DMS53 treated with DMSO at 0.1 percent for 48 hours (cell line): ENCODE measurements at regions not wholly inside any gene's neighbourhood (a gene's known extent, or its start where the extent isn't known, plus 50 kb on each side); places are given as distances from the start of the nearest gene placed in this dataset.
"Not testable (repeated sequence)": the region's sequence is repeated elsewhere in the genome, so short reads cannot be mapped to it uniquely, and the experiment has no call there.

Experiments used
- DNase-seq: peaks from one replicate; lab custom pipeline; 2025; ENCODE audit not compliant: unreplicated experiment; lab: John Stamatoyannopoulos, UW

DNA sequence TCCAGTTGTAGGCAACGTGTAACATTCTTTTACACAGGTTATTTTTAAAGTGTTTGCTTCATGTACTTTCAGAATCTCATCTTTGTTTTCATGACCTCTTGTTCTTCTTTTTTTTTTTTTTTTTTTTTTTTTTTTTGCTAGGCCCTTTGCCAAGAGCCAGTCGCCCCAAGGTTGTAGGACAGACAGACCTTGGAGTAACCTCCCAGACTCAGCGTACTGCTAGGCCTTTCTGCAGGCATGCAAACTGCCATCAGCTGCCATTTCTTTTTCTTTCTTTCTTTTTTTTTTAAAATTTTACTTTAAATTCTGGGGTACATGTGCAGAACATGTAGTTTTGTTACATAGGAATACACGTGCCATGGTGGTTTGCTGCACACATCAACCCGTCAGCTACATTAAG is 452.3 kb upstream of the MDGA2 start:
- DNase-seq: no peak

- peak; percentile 34 for DNase-seq
These were observed 450.2 kb upstream of the MDGA2 start for GRCh38 chr14:48125654-48126053.

- no peak for DNase-seq
These were observed 438.3 kb upstream of the MDGA2 start for GRCh38 chr14:48113713-48114112.

DNA sequence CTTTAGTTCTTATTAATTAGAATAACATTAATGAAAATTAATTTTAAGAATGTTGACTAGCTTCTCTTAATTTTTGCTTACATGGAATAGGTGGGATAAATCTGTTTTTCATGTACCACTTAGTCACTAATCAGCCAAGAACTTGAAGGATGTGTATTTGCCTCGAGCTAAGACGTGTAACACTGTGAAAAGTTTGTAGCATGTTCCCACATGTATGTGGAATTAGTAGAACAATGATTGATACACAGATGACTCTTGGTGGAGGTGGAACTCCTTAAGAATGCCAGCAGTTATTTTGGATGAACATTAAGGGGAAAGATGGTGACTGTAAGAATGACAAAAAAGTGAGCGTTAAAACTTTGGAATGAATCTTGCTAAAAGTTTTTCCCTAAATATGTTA is 435.7 kb upstream of the MDGA2 start:
- DNase-seq: no peak

DNA sequence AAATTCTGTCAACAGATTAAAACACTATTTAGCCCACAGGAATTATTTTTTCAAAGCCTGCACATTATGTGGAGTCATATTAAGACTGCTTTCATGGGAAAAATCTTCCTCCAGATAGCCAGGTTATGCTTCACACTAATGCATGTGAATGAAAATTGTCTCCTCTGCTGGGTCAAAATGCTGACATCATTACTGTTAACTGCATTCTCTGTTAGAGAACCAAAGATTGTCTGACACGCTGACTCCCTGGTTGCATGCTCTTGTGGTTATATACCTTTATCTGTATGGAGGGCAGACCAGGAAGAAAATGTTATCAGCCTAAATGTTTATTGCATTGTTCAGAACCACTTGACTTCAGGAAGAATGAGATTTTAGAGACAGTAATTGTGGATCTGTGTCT is 432.2 kb upstream of the MDGA2 start:
- DNase-seq: no peak

GRCh38 chr14:48096897-48097296 is 421.5 kb upstream of the MDGA2 start:
- DNase-seq: no peak

GRCh38 chr14:48086516-48086915 is 411.1 kb upstream of the MDGA2 start:
- no peak for DNase-seq

DNA sequence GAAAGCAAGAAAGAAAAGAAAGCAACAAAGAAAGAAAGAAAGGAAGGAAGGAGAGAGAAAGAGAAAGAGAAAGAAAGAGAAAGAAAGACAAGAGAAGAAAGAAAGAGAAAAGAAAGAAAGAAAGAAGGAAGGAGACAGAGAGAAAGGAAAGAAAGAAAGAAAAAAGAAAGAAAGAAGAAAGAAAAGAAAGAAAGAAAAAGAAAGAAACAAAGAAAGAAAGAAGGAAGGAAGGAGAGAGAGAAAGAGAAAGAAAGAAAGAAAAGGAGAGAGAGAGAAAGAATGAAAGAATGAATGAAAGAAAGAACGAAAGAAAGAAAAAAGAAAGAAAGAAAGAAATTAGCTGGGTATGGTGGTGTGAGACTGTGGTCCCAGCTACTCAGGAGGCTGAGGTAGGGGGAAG is 400.1 kb upstream of the MDGA2 start:
- no peak for DNase-seq

DNA sequence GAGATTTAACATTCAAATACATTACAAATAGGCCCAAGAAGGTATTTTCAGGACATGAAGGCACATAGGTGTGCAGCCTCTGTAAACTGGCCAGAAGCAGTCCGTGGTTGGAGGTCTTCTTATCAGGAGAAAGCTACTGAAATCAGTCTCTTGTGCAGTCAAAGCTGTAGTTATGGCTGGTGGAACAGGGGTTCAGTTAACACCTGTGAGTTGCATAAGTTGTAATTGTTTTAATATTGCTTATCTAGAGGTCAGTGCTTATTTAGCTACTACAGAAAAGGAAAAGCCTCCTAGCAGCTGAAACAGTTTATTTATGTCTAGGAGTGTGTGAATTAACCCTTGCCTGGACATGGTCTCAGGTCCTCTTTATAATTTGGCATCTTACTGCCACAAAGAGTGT is 377.6 kb upstream of the MDGA2 start:
- no peak for DNase-seq

DNA sequence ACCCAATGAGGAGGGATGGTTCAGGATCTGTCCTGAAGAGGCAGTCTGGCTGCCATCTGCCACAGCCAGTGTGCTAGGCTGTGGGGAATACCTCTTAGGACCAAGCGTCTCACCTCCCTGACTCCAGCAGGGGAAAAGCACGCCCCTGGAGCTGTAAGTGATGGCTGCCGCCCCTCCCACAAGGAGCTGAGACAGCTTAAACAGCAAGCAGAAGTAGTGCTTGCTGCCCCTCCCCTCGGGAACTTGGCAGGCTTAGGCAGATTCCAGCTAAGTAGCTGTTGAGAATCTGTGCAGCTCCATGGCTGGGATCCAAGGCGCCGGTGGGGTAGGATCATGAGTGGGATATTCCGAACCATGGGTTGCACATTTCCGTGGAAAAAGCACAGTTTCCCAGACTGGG is 360.4 kb upstream of the MDGA2 start:
- DNase-seq: no peak

DNA sequence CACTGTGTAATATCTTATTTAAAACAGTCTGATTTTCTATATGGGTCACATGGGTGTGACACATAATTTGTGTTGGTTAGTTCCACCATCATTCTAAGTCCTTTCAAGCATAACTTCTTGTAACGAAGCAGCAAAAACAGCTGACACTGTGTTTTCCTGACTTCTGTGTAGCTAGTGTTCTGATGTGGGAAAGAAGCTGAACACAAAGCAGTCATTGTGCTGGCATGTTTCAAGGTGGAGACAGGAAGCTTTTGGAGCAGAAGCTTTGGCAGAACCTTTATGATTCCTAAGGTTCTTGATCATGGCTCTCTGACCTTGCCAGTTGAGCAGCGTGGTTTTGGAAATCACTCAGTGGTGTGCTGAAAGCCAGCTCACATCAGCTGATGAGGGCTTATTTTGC is 351.7 kb upstream of the MDGA2 start:
- no peak for DNase-seq

- no peak for DNase-seq
These were observed 348.5 kb upstream of the MDGA2 start for GRCh38 chr14:48023881-48024280.

GRCh38 chr14:48011484-48011883 is 336.1 kb upstream of the MDGA2 start:
- DNase-seq: not testable (repeated sequence)

- DNase-seq: no peak
These were observed 333.2 kb upstream of the MDGA2 start for GRCh38 chr14:48008646-48009045.

GRCh38 chr14:48005986-48006385 is 330.6 kb upstream of the MDGA2 start:
- no peak for DNase-seq

DNA sequence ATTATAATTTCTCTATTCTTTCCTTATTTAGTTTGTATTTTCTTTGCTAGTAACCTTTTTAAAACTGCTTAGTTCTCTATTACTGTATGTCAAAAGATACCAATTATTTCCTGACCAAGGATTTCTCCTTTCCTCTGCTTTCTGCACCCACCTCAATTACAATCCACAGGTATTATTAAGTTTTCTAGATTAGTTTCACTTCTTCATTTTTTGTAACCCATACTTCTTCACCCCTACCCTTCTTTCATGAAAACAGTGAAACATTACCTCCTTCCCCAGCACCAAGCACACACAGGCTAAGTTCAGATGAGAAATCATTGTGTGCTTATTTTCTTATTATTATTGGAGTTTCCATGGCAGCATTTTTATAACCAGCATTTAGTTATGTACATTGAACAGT is 318.5 kb upstream of the MDGA2 start:
- no peak for DNase-seq

- no peak for DNase-seq
These were observed 312.8 kb upstream of the MDGA2 start for GRCh38 chr14:47988175-47988574.

DNA sequence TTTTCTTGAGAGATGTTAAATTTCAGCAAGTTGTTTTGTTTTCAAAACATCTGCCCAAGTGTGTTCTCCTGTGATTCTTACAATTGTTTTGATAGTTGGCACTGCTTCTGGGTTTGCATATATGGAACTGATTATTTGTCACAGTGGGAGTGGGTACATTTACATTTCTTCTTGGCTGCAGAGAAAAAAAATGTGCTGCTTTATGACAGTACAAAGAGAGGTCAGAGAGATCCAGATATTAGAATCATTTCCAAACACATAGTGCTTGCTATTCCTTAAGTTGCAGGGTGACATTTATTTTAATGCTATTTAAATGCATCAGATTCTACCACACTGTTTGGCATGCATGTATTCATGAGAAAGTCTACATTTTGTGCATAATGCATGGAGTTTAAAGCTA is 303.5 kb upstream of the MDGA2 start:
- no peak for DNase-seq

DNA sequence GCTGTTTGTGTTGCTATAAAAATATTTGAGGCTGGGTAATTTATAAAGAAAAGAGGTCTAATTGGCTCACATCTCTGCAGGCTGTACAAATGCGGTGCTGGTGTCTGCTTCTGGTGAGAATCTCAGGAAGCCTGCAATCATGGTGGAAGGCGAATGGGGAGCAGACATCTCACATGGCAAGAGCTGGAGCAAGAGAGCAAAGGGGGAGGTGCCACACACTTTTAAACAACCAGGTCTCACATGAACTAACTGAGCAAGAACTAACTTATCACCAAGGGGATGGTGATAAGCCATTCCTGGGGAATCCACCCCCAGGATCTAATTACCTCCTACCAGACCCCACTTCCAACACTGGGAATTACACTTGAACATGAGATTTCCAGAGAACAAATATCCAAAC is 300.7 kb upstream of the MDGA2 start:
- no peak for DNase-seq

DNA sequence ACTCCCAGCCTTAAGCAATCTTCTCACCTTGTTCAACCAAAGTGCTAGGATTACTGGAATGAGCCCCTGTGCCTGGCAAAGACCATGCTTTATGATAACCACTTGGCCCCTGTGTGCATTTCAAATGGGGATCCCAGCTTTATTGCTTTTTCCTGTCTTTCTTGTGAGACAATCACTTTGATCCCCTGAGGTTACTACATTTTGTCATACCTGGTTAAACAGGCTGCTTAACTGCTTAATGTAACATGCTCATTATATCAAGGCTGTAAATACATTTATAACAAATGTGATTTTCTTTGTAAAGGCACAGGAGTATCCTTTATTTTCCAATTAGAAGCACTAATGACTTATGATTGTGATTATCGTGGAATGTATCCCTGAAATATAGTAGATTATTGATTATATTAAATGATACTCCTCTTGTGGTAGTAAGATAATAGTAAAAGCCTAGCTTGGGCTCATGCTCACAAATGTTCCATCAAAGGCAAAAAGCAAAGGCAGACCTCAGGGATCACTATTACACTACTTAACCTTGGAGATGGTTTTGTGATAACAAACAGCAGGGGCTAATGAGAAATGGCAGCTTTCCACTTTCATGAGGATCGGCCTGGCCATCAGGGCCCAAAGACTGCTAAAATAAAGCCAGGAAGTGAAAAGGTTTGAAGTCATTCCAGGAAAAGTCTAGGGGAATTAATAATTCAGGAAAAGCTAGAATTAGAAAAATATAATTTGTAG is 290.8 kb upstream of the MDGA2 start:
- DNase-seq: no peak

DNA sequence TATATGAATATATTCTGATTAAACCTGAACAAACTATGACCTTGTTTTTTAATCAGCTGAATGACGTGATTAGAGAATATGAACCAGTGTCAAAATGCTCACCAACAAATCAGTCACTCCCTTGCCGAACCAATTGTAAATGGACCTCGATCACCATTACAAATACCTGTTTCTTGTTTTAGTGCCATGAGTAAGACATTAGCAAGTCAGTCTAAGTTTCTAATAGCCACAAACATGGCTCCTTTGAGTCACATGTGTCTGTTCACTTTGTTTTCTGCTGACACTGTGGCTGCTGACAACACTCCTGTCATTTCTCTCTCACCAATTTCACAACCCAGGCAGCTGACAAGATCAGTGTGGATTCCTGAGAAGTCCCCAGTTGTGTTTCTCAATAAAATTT is 286.2 kb upstream of the MDGA2 start:
- no peak for DNase-seq

DNA sequence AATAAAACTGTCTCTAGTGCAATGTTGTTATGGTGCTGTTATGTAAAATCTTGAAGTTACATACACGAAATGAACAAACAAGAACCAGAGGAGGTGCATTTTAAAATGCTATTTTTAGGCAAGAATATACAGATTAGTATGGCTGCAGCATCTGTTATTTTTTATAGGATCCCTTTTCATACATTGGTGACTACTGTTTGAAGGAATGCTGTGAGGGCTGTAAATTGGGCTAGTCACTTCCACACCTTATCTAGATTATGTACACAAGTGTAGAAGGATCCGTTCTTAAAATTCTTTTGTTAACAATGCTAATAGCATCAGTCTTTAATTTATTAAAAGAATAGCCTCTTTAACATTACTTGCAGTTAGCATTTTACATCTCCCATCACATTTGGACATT is 284.3 kb upstream of the MDGA2 start:
- DNase-seq: no peak

- no peak for DNase-seq
These were observed 273.6 kb upstream of the MDGA2 start for GRCh38 chr14:47949006-47949405.
